ENCODE measurements at regions not wholly inside any gene's neighbourhood (a gene's known extent, or its start where the extent isn't known, plus 50 kb on each side); places are given as distances from the start of the nearest gene placed in this dataset.
"Not testable (repeated sequence)": the region's sequence is repeated elsewhere in the genome, so short reads cannot be mapped to it uniquely, and the experiment has no call there.

GRCh38 chr16:32845572-32845971 is 169.6 kb upstream of the TP53TG3 start:
- peak; percentile 7 for DNase-seq

- not testable (repeated sequence) for DNase-seq
Observed at GRCh38 chr16:32842844-32843243, 166.9 kb upstream of the TP53TG3 start.

GRCh38 chr16:32807280-32807679 is 131.3 kb upstream of the TP53TG3 start:
- not testable (repeated sequence) for DNase-seq

GRCh38 chr16:32805639-32806038 is 129.7 kb upstream of the TP53TG3 start:
- DNase-seq = not testable (repeated sequence)
